ENCODE measurements at regions not wholly inside any gene's neighbourhood (a gene's known extent, or its start where the extent isn't known, plus 50 kb on each side); places are given as distances from the start of the nearest gene placed in this dataset.

GRCh38 chr2:217076058-217076435 is 216.2 kb upstream of the TNP1 start:
- intact Hi-C loops (cut with DNase I), result no loop called here
- DNase-seq (ENCODE audit: low spot score), result no peak

DNA sequence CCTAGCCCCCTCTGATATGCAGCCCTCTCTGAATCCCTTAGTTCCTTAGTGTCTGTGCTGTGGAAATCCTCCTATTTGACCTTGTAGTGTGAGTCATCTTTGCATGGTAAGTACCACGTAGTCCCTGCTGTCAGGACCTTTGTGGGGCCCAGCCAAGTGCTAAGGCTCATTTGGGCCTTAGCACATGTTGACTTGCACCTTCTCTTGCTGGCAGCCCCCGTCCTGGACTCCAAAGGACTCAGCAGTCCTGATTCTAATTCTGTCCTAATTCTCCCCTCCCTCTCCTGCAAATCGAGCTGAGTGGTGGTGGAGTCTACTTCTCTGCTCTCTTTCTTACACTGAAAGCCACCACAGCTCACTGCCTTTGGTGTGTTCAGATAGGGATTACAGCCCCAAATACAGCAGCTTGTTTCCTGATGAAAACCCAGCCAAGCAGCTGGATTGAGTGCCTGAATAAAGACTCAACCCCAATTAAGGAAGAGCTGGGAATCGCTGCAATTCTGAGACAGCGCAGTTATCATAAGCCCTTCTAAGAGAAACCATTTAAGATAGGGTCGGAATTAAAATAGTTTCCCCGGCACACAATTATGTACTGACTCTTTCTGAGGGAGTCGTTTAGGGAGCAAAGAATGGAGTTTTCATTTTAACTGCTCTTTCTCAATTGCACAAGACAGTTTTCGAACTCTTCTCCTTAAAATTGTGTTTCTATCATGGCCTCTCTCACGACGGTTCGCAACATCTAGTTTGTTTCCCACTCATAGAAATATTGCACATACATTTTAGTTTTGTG is 215.6 kb upstream of the TNP1 start:
- intact Hi-C loops (cut with DNase I), result no loop called here
- peak; percentile 80 for DNase-seq (ENCODE audit: low spot score)

GRCh38 chr2:217074576-217075255 is 214.9 kb upstream of the TNP1 start:
- no peak for DNase-seq (ENCODE audit: low spot score)
- intact Hi-C loops (cut with DNase I), result no loop called here

DNA sequence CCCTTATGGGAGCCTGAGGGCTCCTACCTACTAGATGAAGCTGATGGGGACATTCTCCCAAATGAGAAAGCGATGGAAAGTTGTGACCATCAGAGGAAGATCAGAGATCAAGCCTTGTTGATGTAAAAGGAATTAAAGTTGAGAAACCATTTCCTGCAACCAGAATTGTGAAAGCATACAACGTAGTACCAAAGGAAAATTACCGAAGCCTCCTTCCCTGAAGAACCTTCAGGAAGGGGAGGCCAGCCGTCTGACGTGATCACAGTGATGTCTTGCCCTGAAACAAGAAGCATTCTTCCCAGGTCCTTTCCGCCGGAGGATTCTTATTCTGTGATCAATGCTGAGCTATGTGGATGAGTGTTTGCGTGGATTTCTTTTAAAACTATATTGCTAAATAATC is 211.6 kb upstream of the TNP1 start:
- intact Hi-C loops (cut with DNase I), result no loop called here
- DNase-seq (ENCODE audit: low spot score), result no peak

DNA sequence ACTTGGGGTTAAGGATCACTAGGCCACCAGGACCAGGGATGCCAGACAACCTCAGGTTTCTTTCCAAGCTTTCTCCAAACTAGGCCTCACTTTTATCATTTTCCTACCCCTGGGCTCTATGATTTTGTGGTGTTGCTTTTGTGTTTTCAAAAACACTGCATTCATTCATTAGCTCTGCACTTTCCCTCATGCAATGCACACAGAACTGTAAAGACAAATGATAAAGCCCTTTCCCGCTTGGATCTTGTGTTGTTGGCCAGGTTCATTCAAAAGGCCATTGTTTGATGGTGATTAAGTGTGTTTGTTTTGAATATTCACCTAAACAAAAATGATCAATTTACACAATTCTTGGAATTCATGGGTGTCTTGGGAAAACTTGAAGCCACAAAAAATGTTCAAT is 210.7 kb upstream of the TNP1 start:
- intact Hi-C loops (cut with DNase I), result no loop called here
- no peak for DNase-seq (ENCODE audit: low spot score)

DNA sequence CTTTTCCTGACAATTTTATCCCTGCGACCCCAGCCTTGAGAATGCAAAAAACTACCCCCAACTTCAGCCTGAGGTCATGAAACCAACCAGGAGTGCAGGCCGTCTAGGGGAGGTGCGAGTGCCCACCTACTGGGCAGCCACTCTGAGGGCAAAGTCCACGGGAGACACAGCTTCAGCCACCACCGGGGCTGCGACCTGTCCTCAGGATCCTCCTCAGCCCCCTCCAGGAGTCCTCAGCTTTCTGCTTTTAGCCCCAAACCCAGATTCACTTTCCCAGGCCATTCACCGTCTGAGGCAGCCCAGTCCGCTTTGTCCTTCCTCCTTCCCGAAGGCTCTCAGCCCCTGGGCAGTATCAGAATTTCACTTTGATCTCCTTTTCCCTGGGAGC is 210.2 kb upstream of the TNP1 start:
- intact Hi-C loops (cut with DNase I), result no loop called here
- no peak for DNase-seq (ENCODE audit: low spot score)

DNA sequence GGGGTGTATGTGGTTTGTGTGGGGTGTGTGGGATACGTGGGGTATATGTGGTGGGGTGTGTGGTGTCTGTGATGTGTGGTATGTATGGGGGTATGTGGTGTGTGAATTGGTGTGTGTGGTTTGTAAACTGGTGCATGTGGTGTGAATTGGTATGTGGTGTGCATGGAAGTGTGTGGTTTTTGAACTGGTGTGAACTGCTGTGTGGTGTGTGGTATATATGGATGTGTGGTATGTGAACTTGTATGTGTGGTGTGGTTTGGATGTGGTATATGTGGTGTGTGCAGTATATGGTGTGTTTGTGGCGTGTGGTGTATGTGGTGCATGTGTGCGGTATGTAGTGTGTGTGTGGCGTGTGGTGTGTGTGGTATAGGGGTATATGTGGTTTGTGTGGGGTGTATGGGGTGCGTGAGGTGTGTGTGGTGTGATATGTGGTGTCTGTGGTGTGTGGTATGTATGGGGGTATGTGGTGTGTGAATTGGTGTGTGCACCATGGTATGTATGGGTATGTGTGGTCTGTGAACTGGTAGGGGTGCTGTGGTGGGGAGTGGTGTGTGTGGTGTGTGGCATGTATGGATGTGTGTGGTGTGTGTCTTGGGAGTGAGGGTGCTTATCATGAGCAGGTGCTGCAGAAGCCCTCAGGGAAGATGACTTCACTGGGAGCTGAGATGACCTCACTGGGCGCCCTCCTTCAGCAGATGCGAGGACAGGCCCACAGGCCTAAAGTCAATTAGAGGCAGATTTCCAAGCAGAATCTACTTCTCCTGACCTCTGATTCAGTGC is 209.6 kb upstream of the TNP1 start:
- no peak for DNase-seq (ENCODE audit: low spot score)
- intact Hi-C loops (cut with DNase I), result loop anchor here in 1 of 2 donors (10.0 kb wide), 1 partner anchor 85 kb away; no protein-coding TSS in a partner anchor

GRCh38 chr2:217068677-217069250 is 208.9 kb upstream of the TNP1 start:
- no peak for DNase-seq (ENCODE audit: low spot score)
- intact Hi-C loops (cut with DNase I), result loop anchor here in 1 of 2 donors (10.0 kb wide), 1 partner anchor 86 kb away; no protein-coding TSS in a partner anchor

DNA sequence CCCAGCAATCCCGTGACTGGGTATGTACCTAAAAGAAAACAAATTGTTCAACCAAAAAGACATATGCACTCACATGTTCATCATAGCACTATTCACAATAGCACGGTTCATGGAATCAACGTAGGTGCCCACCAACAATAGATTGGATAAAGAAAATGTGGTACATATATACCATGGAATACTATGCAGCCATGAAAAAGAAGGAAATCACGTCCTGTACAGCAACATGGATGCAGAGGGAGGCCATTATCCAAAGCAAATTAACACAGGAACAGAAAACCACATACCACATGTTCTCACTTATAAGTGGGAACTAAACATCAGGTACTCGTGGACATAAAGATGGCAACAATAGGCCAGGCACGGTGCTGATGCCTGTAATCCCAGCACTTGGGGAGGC is 207.9 kb upstream of the TNP1 start:
- no peak for DNase-seq (ENCODE audit: low spot score)
- intact Hi-C loops (cut with DNase I), result loop anchor here in 1 of 2 donors (10.0 kb wide), 1 partner anchor 87 kb away; no protein-coding TSS in a partner anchor

DNA sequence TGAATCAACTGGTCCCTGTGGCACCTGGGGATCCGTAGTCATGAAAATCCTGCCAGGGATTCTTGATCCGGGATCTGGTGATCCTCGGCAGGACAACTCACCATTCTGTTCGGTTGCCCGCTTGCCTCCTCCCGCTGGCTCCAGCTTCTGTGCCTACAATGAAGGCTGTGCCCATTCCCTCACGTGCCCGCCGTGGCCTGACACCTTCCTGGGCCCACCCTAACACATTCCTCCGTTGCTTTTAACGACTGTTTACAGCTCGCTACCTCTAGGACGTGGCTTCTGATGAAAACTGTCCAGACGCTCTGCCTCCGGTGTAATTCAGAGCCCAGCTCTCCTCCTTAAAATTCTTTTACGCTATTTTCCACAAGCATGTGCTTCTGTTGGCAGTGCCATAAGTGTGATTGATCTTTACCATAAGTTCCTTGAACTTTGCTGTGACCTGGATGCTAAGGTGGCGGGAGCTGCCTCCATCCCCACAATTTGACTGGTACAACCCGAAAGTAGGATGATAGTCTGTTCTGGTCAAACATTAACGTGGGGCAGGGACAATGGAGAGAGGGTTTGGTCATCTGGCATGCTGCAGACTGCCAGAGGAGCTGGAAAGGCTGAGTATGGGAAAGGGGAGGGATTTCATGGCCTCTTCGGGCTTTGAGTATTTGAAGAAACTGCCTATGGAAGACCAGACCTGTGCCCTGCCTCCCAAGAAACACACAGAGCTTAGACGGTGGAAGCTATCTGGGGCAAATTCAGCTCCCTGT is 206.8 kb upstream of the TNP1 start:
- DNase-seq (ENCODE audit: low spot score), result no peak
- intact Hi-C loops (cut with DNase I), result loop anchor here in 1 of 2 donors (10.0 kb wide), 1 partner anchor 88 kb away; no protein-coding TSS in a partner anchor

DNA sequence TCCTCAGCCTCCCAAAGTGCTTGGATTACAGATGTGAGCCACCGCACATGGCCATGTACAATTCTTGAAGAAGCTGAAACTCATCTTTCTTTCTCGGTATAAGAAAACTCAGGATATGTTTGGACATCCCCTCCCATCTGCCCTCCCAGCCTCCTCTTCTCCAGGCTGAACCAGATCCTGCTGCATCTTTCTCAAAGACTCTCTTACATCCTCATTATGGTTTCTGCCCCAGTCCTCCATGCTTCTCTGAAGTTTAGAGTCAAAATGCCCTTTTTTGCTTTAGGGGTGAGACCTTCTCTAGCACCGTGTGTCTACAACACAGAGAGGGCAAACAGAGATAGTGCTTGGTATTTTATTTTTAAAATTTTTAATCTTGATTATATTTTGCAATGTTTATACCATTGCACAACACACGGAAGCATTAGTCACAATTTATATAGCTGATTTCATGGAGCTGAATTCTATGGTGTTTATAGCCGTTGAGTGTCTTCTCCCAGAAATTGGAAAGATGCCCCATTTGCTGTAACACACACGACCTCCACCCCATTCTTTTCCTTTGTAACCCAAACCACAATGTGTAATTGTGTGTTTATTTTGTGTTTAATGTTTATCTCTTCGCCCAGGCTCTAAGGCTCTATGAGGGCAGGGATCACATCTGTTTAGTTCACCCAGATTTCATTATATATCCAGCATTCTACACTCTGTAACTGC is 206.0 kb upstream of the TNP1 start:
- DNase-seq (ENCODE audit: low spot score), result no peak
- intact Hi-C loops (cut with DNase I), result loop anchor here in 1 of 2 donors (10.0 kb wide), 1 partner anchor 89 kb away; no protein-coding TSS in a partner anchor

- intact Hi-C loops (cut with DNase I), result loop anchor here in 1 of 2 donors (10.0 kb wide), 1 partner anchor 90 kb away; no protein-coding TSS in a partner anchor
- DNase-seq (ENCODE audit: low spot score), result no peak
These were observed 205.1 kb upstream of the TNP1 start for GRCh38 chr2:217065012-217065290.

- intact Hi-C loops (cut with DNase I), result loop anchor here in 1 of 2 donors (10.0 kb wide), 1 partner anchor 90 kb away; no protein-coding TSS in a partner anchor
- DNase-seq (ENCODE audit: low spot score), result no peak
These were observed 204.6 kb upstream of the TNP1 start for GRCh38 chr2:217064234-217065011.

GRCh38 chr2:217063238-217063755 is 203.4 kb upstream of the TNP1 start:
- intact Hi-C loops (cut with DNase I), result loop anchor here in 1 of 2 donors (10.0 kb wide), 1 partner anchor 92 kb away; no protein-coding TSS in a partner anchor
- no peak for DNase-seq (ENCODE audit: low spot score)

DNA sequence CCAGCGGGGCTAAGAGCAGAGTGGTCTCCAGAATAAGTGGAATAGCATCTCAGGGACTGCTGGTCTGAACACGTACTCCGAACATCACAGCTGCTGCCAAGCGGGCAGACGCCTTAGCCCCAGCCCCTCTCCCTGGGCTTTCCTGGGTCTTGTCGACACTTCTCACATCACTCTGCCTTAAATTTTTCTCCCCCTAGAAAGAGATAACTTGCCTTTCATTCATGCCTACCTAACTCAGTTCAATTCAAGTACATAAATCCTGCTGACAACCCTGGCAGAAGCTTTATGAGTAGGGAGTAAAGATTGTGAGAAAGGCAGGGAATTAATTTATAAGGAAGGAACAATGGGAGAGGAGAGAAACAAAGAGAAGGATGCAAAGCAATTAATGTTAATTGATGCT is 202.9 kb upstream of the TNP1 start:
- intact Hi-C loops (cut with DNase I), result loop anchor here in 1 of 2 donors (10.0 kb wide), 1 partner anchor 92 kb away; no protein-coding TSS in a partner anchor
- DNase-seq (ENCODE audit: low spot score), result no peak

DNA sequence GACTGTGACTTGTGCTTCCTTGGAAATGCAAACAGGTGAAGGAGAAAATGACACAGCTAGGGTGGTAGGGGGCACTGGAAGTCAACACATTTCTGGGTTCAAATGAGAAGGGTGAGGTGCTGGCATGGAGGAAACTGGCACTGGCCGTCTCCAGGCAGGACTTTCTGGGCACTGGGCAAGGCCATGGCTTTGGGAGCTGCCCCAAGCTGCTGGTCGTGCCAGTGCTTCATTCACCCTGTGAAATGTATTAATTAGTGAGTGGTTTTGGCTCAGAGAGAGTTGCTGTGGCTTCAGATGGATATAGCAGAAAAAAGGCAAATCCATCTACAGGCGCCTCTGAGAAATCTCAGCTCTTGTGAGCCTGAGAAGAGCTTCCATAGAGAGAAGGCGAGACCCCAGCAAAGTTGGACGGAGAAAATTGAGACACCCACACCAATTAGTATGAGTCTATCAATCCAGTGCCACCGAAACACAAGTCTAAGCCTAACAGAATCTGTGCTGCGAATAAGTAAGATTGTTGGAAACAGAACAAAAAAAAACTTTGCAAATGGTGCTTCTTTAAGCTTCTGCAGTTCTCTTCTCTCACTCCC is 202.1 kb upstream of the TNP1 start:
- intact Hi-C loops (cut with DNase I), result loop anchor here in 1 of 2 donors (10.0 kb wide), 1 partner anchor 93 kb away; no protein-coding TSS in a partner anchor
- no peak for DNase-seq (ENCODE audit: low spot score)
